K562 (cell line): ENCODE measurements at regions not wholly inside any gene's neighbourhood (a gene's known extent, or its start where the extent isn't known, plus 50 kb on each side); places are given as distances from the start of the nearest gene placed in this dataset.

Source experiments
- CEBPB ChIP-seq: fragments of 450-650 bp; IDR thresholded peaks from 2 replicates; pipeline ENCODE4 v1.6.1; 2016; ENCODE audit warnings: missing genetic modification characterization, missing compliant biosample characterization
- CHD2 ChIP-seq: IDR thresholded peaks from 2 replicates; pipeline ENCODE4 v1.6.1; 2011; ENCODE audit warnings: low read depth, low read length
- MEF2D ChIP-seq: conservative IDR thresholded peaks from 2 replicates; pipeline ENCODE4 v1.6.1; 2016; ENCODE audit warnings: low read depth, missing genetic modification characterization, missing compliant biosample characterization
- NCOA6 ChIP-seq: fragments of 450-650 bp; IDR thresholded peaks from 2 replicates; pipeline ENCODE4 v1.6.1; 2017; ENCODE audit warnings: mild to moderate bottlenecking
- TARDBP ChIP-seq: fragments of 450-650 bp; IDR thresholded peaks from 2 replicates; pipeline ENCODE4 v1.6.1; 2016
- ZNF12 ChIP-seq: sonication (generic); formaldehyde crosslinking; IDR thresholded peaks from 2 replicates; pipeline ENCODE4 v1.4.0; 2020; ENCODE audit warnings: mild to moderate bottlenecking, missing genetic modification reagents
- ZSCAN29 ChIP-seq: fragments of 450-650 bp; IDR thresholded peaks from 2 replicates; pipeline ENCODE4 v1.6.1; 2017
- TF ChIP-seq, protein P1 (sequence below): fragments of 250-450 bp; sonication (Bioruptor Pico); IDR thresholded peaks from 2 replicates; pipeline ENCODE4 v1.8.0; 2021; ENCODE audit warnings: moderate library complexity, mild to moderate bottlenecking, inconsistent platforms
- TF ChIP-seq, protein P2 (sequence below), 2 experiments: IDR thresholded peaks; 2 replicates each; pipeline ENCODE4 v1.6.1; 2011; ENCODE audit warnings: borderline replicate concordance in 1 of 2, control low read depth in 1 of 2, low read depth in 1 of 2, low read length in 1 of 2, mild to moderate bottlenecking in 1 of 2, mixed read lengths in 1 of 2, moderate library complexity in 1 of 2; ENCODE audit not compliant: insufficient read depth in 1 of 2, insufficient read length in 1 of 2, poor library complexity in 1 of 2, severe bottlenecking in 1 of 2; ENCODE audit errors: extremely low read depth in 1 of 2

DNA sequence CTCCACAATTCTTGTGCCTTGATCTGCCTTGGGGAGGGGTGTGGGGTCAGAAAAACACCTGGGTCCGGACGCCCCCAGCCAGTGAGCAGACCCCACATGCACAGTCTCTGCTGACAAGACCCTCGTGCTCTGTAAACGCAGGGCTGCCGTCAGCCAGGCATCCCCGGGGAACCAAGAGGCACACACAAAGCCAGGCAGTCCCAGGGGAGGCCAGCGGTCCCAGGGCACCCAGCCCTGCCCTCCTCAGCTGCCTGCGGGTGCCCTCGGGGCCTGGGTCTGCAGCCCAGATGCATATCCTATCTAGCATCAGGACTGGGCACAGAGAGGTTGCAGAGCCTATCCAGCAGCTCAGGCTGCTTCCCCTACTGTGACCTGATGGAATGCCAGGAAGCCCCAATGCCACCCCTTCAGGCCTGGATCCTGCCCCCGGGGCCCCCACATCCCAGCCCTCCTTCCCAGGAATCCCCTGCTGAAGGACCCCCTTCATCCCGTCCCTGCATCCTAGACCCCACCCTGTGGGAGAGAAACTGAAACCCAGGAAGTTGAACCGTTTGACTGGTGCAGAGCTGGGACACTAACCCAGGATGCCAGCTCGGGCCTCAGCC, 92.4 kb downstream of the MICALL2 start:
- TF ChIP-seq NCOA6: no peak
- TF ChIP-seq CHD2: no peak
- TF ChIP-seq ZNF12 (CRISPR knock-in tag): no peak
- TF ChIP-seq TARDBP: no peak
- no peak for TF ChIP-seq ZSCAN29
- TF ChIP-seq, protein P1, sequence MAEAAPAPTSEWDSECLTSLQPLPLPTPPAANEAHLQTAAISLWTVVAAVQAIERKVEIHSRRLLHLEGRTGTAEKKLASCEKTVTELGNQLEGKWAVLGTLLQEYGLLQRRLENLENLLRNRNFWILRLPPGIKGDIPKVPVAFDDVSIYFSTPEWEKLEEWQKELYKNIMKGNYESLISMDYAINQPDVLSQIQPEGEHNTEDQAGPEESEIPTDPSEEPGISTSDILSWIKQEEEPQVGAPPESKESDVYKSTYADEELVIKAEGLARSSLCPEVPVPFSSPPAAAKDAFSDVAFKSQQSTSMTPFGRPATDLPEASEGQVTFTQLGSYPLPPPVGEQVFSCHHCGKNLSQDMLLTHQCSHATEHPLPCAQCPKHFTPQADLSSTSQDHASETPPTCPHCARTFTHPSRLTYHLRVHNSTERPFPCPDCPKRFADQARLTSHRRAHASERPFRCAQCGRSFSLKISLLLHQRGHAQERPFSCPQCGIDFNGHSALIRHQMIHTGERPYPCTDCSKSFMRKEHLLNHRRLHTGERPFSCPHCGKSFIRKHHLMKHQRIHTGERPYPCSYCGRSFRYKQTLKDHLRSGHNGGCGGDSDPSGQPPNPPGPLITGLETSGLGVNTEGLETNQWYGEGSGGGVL (CRISPR knock-in tag): no peak
- TF ChIP-seq, protein P2, sequence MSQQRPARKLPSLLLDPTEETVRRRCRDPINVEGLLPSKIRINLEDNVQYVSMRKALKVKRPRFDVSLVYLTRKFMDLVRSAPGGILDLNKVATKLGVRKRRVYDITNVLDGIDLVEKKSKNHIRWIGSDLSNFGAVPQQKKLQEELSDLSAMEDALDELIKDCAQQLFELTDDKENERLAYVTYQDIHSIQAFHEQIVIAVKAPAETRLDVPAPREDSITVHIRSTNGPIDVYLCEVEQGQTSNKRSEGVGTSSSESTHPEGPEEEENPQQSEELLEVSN (IDR thresholded peaks at IDR 0.05; ENCODE audit: borderline replicate concordance in 1 of 2, extremely low read depth in 1 of 2, insufficient read depth in 1 of 2, insufficient read length in 1 of 2, low read depth in 1 of 2, low read length in 1 of 2, poor library complexity in 1 of 2, severe bottlenecking in 1 of 2): no peak
- TF ChIP-seq MEF2D (tag): no peak
- no peak for TF ChIP-seq CEBPB (tag)
